Colonic mucosa (tissue), 4 donors: ENCODE measurements at regions not wholly inside any gene's neighbourhood (a gene's known extent, or its start where the extent isn't known, plus 50 kb on each side); places are given as distances from the start of the nearest gene placed in this dataset.

Source experiments
- DNase-seq: peaks from one replicate; pipeline ENCODE4 v3.0.0-alpha.2; 2020
- H3K27ac ChIP-seq: fragments of 200-600 bp; one replicate; pipeline ENCODE4 v1.8.0; 2021
- H3K27me3 ChIP-seq: fragments of 200-600 bp; one replicate; pipeline ENCODE4 v1.8.0; 2021
- H3K36me3 ChIP-seq: fragments of 200-600 bp; one replicate; pipeline ENCODE4 v1.8.0; 2021
- H3K4me1 ChIP-seq: fragments of 200-600 bp; one replicate; pipeline ENCODE4 v1.8.0; 2021; ENCODE audit warnings: mild to moderate bottlenecking
- H3K4me3 ChIP-seq: fragments of 200-600 bp; one replicate; pipeline ENCODE4 v1.8.0; 2021
- H3K9ac ChIP-seq, 2 donors: one replicate each; pipeline ENCODE4 v1.7.0; 2013; ENCODE audit warnings: control low read depth in 2 of 2, low read depth in 2 of 2, low read length in 2 of 2
- H3K9me3 ChIP-seq: fragments of 200-600 bp; one replicate; pipeline ENCODE4 v1.8.0; 2021
- intact Hi-C: fragments of 100-400 bp; cut with DNase I; formaldehyde crosslinking; loops from one replicate; pipeline ENCODE4 v1.14.1; 2022
- TF ChIP-seq, protein P1 (sequence below): fragments of 200-600 bp; IDR thresholded peaks from one replicate; pipeline ENCODE4 v1.8.0; 2022; ENCODE audit warnings: antibody characterized with exemption, mild to moderate bottlenecking
- donor health status: healthy.
- donor health status: DM: no; HTN: no; CAD: no.
- donor health status: DM: no; HTN: no; CAD: no.

DNA sequence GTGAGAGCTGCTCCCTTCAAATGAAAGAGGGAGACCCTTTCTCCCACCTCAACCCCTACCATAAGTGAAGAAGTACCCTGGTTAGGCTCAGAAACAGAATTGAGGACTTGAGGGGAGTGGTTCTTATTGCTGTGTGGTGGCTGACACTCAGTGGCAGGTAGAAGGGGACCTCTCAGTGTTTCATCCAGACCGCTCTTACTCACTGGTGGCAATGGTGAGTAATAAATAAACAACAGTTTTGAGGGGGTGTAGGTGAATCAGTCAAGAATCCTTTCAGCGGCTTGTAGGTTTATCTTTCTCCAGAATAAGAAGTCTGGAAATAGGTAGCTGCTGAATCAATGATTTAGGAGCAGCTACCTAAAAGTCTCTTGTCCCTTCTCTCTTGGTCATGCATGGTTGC lies 403.4 kb upstream of the B3GAT1 start:
- Histone ChIP-seq H3K27ac (no peak overlapping the region), H3K4me1 (no peaks in the 10 kb centered on the region), H3K27me3 (no peaks in the 10 kb centered on the region), H3K4me3 (no peak overlapping the region), H3K9ac (no peak overlapping the region), H3K36me3 (no peaks in the 10 kb centered on the region), H3K9me3 (no peaks in the 10 kb centered on the region)
- TF ChIP-seq, protein P1, sequence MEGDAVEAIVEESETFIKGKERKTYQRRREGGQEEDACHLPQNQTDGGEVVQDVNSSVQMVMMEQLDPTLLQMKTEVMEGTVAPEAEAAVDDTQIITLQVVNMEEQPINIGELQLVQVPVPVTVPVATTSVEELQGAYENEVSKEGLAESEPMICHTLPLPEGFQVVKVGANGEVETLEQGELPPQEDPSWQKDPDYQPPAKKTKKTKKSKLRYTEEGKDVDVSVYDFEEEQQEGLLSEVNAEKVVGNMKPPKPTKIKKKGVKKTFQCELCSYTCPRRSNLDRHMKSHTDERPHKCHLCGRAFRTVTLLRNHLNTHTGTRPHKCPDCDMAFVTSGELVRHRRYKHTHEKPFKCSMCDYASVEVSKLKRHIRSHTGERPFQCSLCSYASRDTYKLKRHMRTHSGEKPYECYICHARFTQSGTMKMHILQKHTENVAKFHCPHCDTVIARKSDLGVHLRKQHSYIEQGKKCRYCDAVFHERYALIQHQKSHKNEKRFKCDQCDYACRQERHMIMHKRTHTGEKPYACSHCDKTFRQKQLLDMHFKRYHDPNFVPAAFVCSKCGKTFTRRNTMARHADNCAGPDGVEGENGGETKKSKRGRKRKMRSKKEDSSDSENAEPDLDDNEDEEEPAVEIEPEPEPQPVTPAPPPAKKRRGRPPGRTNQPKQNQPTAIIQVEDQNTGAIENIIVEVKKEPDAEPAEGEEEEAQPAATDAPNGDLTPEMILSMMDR = no peak
- intact Hi-C loops = no loop called here
- no peak for DNase-seq

DNA sequence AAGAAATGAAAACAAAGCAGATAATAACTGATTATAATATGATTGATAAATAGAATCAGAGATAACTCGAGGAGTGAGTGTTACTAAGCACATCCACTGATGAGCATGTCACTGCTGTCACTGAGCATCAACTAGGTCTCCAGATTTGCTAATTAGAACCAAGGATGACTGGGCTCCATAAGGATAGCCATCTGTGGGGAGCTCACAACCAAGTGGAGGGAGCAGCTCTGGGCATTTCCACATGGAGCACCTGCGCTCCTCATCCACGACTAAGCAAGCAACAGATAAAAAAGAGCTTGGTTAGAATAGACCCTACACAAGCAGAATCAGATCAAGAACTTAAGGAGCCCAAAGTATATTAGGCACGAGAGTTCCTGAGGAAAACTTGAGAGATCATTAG lies 396.0 kb upstream of the B3GAT1 start:
- TF ChIP-seq, protein P1 = no peak
- intact Hi-C loops = no loop called here

DNA sequence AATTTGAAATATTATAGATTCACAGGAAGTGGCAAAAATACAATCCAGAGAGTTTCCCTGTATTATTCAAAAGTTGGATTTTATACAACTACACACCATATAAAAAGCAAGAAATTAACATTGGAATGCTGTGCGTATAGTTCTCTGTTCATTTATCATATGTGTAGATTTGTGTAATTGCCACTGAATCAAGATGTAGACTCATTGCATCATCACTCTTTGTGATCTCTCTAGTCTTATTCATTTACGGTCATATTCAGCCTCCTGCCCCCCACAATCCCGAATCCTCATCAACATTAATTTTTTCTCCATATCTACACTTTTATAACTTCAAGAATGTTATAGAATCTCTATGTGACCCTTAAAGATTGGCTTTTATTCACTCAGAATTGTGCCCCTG lies 390.6 kb upstream of the B3GAT1 start:
- Histone ChIP-seq H3K36me3 (no peaks in the 10 kb centered on the region), H3K9me3 (no peaks in the 10 kb centered on the region), H3K4me3 (no peak overlapping the region), H3K27ac (no peak overlapping the region), H3K27me3 (no peaks in the 10 kb centered on the region), H3K9ac (no peak overlapping the region), H3K4me1 (no peaks in the 10 kb centered on the region)
- no peak for DNase-seq
- intact Hi-C loops = no loop called here
- TF ChIP-seq, protein P1 = no peak

More for the DNA sequence above, 396.0 kb upstream of the B3GAT1 start:
- DNase-seq = no peak
- Histone ChIP-seq H3K9ac (no peak overlapping the region), H3K4me1 (no peaks in the 10 kb centered on the region), H3K9me3 (no peaks in the 10 kb centered on the region), H3K27me3 (no peaks in the 10 kb centered on the region), H3K36me3 (no peaks in the 10 kb centered on the region), H3K27ac (no peak overlapping the region), H3K4me3 (no peak overlapping the region)

DNA sequence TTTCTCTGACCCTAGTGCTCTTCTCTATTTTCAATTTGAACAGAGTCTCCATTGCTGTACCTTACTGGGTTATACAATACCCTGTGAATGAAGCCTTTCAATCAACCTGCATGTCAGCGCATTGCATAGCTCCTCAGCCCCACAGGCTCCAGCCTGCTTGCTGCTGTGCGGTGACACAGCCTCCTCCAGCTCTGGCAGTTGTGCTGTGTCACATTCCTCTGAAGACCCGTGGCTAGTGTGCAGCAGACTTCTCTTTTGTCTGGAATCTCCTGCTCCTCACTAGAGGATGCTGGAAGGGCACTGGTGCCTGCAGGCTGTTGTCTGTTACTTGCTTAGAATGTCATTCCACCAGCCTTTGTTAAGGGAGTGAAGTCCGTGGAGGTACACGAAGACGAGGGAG lies 390.1 kb upstream of the B3GAT1 start:
- Histone ChIP-seq H3K9me3 (no peaks in the 10 kb centered on the region), H3K27ac (no peak overlapping the region), H3K4me1 (no peaks in the 10 kb centered on the region), H3K9ac (no peak overlapping the region), H3K36me3 (no peaks in the 10 kb centered on the region), H3K4me3 (no peak overlapping the region), H3K27me3 (no peaks in the 10 kb centered on the region)
- intact Hi-C loops = no loop called here
- TF ChIP-seq, protein P1 = no peak
- DNase-seq = no peak

DNA sequence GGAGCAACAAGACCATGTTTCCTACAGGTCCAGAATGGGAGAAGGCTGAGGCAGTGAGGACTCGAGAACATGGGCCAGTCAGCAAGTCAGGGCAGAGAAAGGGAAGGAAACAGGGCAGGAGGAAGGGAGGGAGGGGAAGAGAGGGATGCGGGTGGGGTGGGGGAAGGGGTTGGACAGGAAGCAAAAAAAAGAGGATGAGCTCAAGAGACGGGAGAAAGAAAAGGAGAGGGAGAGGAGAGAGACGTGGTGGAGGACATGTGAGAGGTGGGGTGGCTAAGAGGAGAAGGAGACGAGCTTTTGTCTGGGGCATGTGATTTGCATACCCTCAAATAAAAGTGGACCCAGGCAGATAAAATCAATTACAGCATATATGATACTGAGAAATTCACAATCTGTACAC lies 389.5 kb upstream of the B3GAT1 start:
- DNase-seq = no peak
- TF ChIP-seq, protein P1 = no peak
- intact Hi-C loops = no loop called here
- no peaks in the 10 kb centered on the region for H3K27me3 ChIP-seq
- no peak overlapping the region for H3K4me3 ChIP-seq
- H3K9ac ChIP-seq = no peak overlapping the region
- H3K4me1 ChIP-seq = no peaks in the 10 kb centered on the region
- no peaks in the 10 kb centered on the region for H3K36me3 ChIP-seq
- no peak overlapping the region for H3K27ac ChIP-seq
- H3K9me3 ChIP-seq = no peaks in the 10 kb centered on the region

DNA sequence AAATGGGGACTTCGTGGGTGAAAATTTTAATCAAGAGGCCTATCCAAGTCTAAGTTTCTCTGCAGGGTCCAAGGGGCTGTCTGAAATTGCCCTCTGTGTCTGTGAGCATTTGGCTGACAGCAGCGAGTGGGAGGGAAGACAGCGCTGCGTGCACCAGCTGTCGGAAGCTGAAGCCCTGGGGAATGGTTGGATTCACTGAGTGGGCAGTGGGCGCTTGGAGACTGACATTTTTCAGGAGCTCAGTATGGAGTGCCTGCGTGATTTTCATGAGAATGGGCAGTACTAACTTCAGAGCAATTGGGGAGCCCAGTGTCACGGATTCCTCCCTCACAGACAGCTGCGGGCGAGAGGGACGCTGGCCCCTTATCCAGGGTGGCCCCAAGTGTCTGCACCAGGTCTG lies 388.8 kb upstream of the B3GAT1 start:
- no peaks in the 10 kb centered on the region for H3K27me3 ChIP-seq
- no peaks in the 10 kb centered on the region for H3K9me3 ChIP-seq
- H3K4me1 ChIP-seq = no peaks in the 10 kb centered on the region
- no peak overlapping the region for H3K27ac ChIP-seq
- no peak for DNase-seq
- intact Hi-C loops = no loop called here
- H3K9ac ChIP-seq = no peak overlapping the region
- H3K4me3 ChIP-seq = no peak overlapping the region
- H3K36me3 ChIP-seq = no peaks in the 10 kb centered on the region
- TF ChIP-seq, protein P1 = no peak
